LHCN-M2 (cell line): ENCODE measurements at regions not wholly inside any gene's neighbourhood (a gene's known extent, or its start where the extent isn't known, plus 50 kb on each side); places are given as distances from the start of the nearest gene placed in this dataset.

Source experiments
- DNase-seq: peaks from one replicate; pipeline ENCODE4 v3.0.0-alpha.2; 2012; ENCODE audit warnings: low read depth

- DNase-seq: no peak
These were observed 133.4 kb downstream of the ATG4C start for GRCh38 chr1:62917314-62917713.

GRCh38 chr1:62917805-62918204 lies 133.9 kb downstream of the ATG4C start:
- DNase-seq: no peak

GRCh38 chr1:62918700-62919099 lies 134.8 kb downstream of the ATG4C start:
- no peak for DNase-seq

GRCh38 chr1:62922006-62922405 lies 138.1 kb downstream of the ATG4C start:
- no peak for DNase-seq

GRCh38 chr1:62924983-62925790 lies 141.3 kb downstream of the ATG4C start:
- no peak for DNase-seq

GRCh38 chr1:62926681-62927252 lies 142.8 kb downstream of the ATG4C start:
- DNase-seq: no peak

- DNase-seq: no peak
These were observed 145.0 kb downstream of the ATG4C start for GRCh38 chr1:62928885-62929284.

- DNase-seq: no peak
These were observed 153.8 kb downstream of the ATG4C start for GRCh38 chr1:62937634-62938296.

GRCh38 chr1:62941780-62942179 lies 157.8 kb downstream of the ATG4C start:
- DNase-seq: no peak

- DNase-seq: no peak
These were observed 162.6 kb downstream of the ATG4C start for GRCh38 chr1:62946511-62946910.

GRCh38 chr1:62951428-62951827 lies 167.5 kb downstream of the ATG4C start:
- no peak for DNase-seq

- no peak for DNase-seq
These were observed 168.7 kb downstream of the ATG4C start for GRCh38 chr1:62952596-62952995.

GRCh38 chr1:62953633-62954032 lies 169.7 kb downstream of the ATG4C start:
- DNase-seq: no peak

GRCh38 chr1:62954758-62955157 lies 170.8 kb downstream of the ATG4C start:
- DNase-seq: no peak

- no peak for DNase-seq
These were observed 171.7 kb downstream of the ATG4C start for GRCh38 chr1:62955666-62956065.

GRCh38 chr1:62962014-62962812 lies 178.3 kb downstream of the ATG4C start:
- DNase-seq: no peak

GRCh38 chr1:62962901-62963776 lies 179.2 kb downstream of the ATG4C start:
- DNase-seq: peak; percentile 36

GRCh38 chr1:62964141-62964540 lies 180.2 kb downstream of the ATG4C start:
- no peak for DNase-seq

GRCh38 chr1:62967031-62967430 lies 183.1 kb downstream of the ATG4C start:
- no peak for DNase-seq

GRCh38 chr1:62977366-62977765 lies 193.4 kb downstream of the ATG4C start:
- DNase-seq: no peak

GRCh38 chr1:62978741-62979140 lies 194.8 kb downstream of the ATG4C start:
- DNase-seq: no peak
